Peyer's patch (tissue), 4 donors: ENCODE measurements at regions not wholly inside any gene's neighbourhood (a gene's known extent, or its start where the extent isn't known, plus 50 kb on each side); places are given as distances from the start of the nearest gene placed in this dataset.

ENCODE experiments used
- DNase-seq, 3 donors: peaks; one replicate each; pipeline ENCODE4 v3.0.0-alpha.2; 2017 to 2019
- H3K27ac ChIP-seq, 4 donors: fragments of 200-600 bp; sonication (generic); one replicate each; pipeline ENCODE4 v1.5.1; 2016 to 2019
- H3K27me3 ChIP-seq, 2 donors: fragments of 200-600 bp; sonication (generic); one replicate each; pipeline ENCODE4 v1.5.1; 2019
- H3K36me3 ChIP-seq, 3 donors: fragments of 200-600 bp; sonication (generic); one replicate each; pipeline ENCODE4 v1.5.1; 2016 to 2019
- H3K4me1 ChIP-seq, 4 donors: fragments of 200-600 bp; sonication (generic); one replicate each; pipeline ENCODE4 v1.5.1; 2016 to 2019
- H3K4me3 ChIP-seq, 4 donors: fragments of 200-600 bp; sonication (generic); 1 replicate in 3 of 4; 2 replicates in 1 of 4; pipeline ENCODE4 v1.5.1; 2016 to 2019; ENCODE audit warnings: mild to moderate bottlenecking in 1 of 4
- H3K9me3 ChIP-seq, 4 donors: fragments of 200-600 bp; sonication (generic); one replicate each; pipeline ENCODE4 v1.5.1; 2016 to 2019; ENCODE audit warnings: mild to moderate bottlenecking in 1 of 4
- CTCF ChIP-seq, 6 experiments: fragments of 450-650 bp in 4 of 6; fragments of 200-600 bp in 2 of 6; sonication (generic) in 1 of 6; IDR thresholded peaks; one replicate each; pipeline ENCODE4 v1.5.1; 2017 to 2019; ENCODE audit warnings: antibody characterized with exemption in 6 of 6, mild to moderate bottlenecking in 3 of 6, moderate library complexity in 1 of 6
- POLR2A ChIP-seq, 2 donors: fragments of 450-650 bp; IDR thresholded peaks; one replicate each; pipeline ENCODE4 v1.5.1; 2017; ENCODE audit warnings: antibody characterized with exemption in 2 of 2, mild to moderate bottlenecking in 2 of 2, moderate library complexity in 2 of 2
- small RNA-seq, 2 donors: library from RNA; depleted of rRNA; stranded (forward); fragments of <200 nt; gene quantifications; one replicate each; pipeline ENCODE3, GENCODE V24; 2016

GRCh38 chr16:35910409-35910808 lies 2451.0 kb downstream of the TP53TG3F start:
- H3K27me3 ChIP-seq = no peaks in the 10 kb centered on the region
- peaks cover 0 to 2% (median 0%) of the 10 kb centered on the region in 4 donors for H3K9me3 ChIP-seq
- no peak overlapping the region for H3K4me3 ChIP-seq
- no peaks in the 10 kb centered on the region for H3K36me3 ChIP-seq
- no peak overlapping the region for H3K27ac ChIP-seq
- DNase-seq = no peak
- TF ChIP-seq POLR2A (IDR thresholded peaks at IDR 0.05) = no peak
- no peak for TF ChIP-seq CTCF (IDR thresholded peaks at IDR 0.05)
- no peaks in the 10 kb centered on the region for H3K4me1 ChIP-seq

GRCh38 chr16:35911899-35912298 lies 2452.5 kb downstream of the TP53TG3F start:
- peaks cover 0 to 3% (median 0%) of the 10 kb centered on the region in 4 donors for H3K9me3 ChIP-seq

GRCh38 chr16:35931722-35932121 lies 2472.3 kb downstream of the TP53TG3F start:
- H3K9me3 ChIP-seq = peaks cover 0 to 4% (median 0%) of the 10 kb centered on the region in 4 donors

More at GRCh38 chr16:35911899-35912298, 2452.5 kb downstream of the TP53TG3F start:
- Histone ChIP-seq H3K36me3 (no peaks in the 10 kb centered on the region), H3K27ac (no peak overlapping the region), H3K27me3 (no peaks in the 10 kb centered on the region), H3K4me1 (no peaks in the 10 kb centered on the region), H3K4me3 (no peak overlapping the region)
- no peak for DNase-seq
- TF ChIP-seq POLR2A (IDR thresholded peaks at IDR 0.05) = no peak
- TF ChIP-seq CTCF (IDR thresholded peaks at IDR 0.05) = no peak

More at GRCh38 chr16:35931722-35932121, 2472.3 kb downstream of the TP53TG3F start:
- Histone ChIP-seq H3K4me1 (no peaks in the 10 kb centered on the region), H3K27me3 (no peaks in the 10 kb centered on the region), H3K4me3 (no peak overlapping the region), H3K27ac (no peak overlapping the region), H3K36me3 (no peaks in the 10 kb centered on the region)
- TF ChIP-seq POLR2A (IDR thresholded peaks at IDR 0.05) (no peak), CTCF (IDR thresholded peaks at IDR 0.05) (no peak)
- DNase-seq = no peak

Small RNAs in the stretch of these regions (small RNA-seq; reads per million reads assigned to genes)
- gene AC106785.1 (0 reads per million in 2 donors), gene RNA5SP406 (0 reads per million in 2 donors), gene RNA5SP407 (0 reads per million in 2 donors), gene RNA5SP408 (0 reads per million in 2 donors), gene RNA5SP409 (0 reads per million in 2 donors), gene RNA5SP410 (0 reads per million in 2 donors), gene RNA5SP411 (0 reads per million in 2 donors), gene RNA5SP412 (0 reads per million in 2 donors), gene RNA5SP413 (0 reads per million in 2 donors), gene RNA5SP414 (0 reads per million in 2 donors), gene RNA5SP415 (0 reads per million in 2 donors), gene RNA5SP416 (0 reads per million in 2 donors), gene RNA5SP417 (0 reads per million in 2 donors), gene RNA5SP418 (0 reads per million in 2 donors), gene RNA5SP419 (0 reads per million in 2 donors), gene RNA5SP420 (0 reads per million in 2 donors), gene RNA5SP421 (0 reads per million in 2 donors), gene RNA5SP422 (0 reads per million in 2 donors), gene RNA5SP423 (0 reads per million in 2 donors)
